NB4 (cell line): ENCODE measurements at regions not wholly inside any gene's neighbourhood (a gene's known extent, or its start where the extent isn't known, plus 50 kb on each side); places are given as distances from the start of the nearest gene placed in this dataset.

Source experiments
- DNase-seq: peaks from one replicate; pipeline ENCODE4 v3.0.0; 2010; ENCODE audit warnings: low read depth
- H3K4me3 ChIP-seq: one replicate; pipeline ENCODE4 v1.5.1; 2011; ENCODE audit warnings: mild to moderate bottlenecking, low read depth, low read length, moderate library complexity
- CTCF ChIP-seq: IDR thresholded peaks from one replicate; pipeline ENCODE4 v1.5.1; 2012; ENCODE audit warnings: low read depth, low read length
- MAX ChIP-seq: IDR thresholded peaks from 2 replicates; pipeline ENCODE4 v1.6.1; 2011; ENCODE audit warnings: low read depth, low read length
- MYC ChIP-seq: IDR thresholded peaks from 2 replicates; pipeline ENCODE4 v1.6.1; 2011; ENCODE audit warnings: low read depth, low read length
- POLR2A ChIP-seq: IDR thresholded peaks from 2 replicates; pipeline ENCODE4 v1.6.1; 2011; ENCODE audit warnings: mild to moderate bottlenecking; ENCODE audit not compliant: insufficient read length; ENCODE audit errors: extremely low read depth

GRCh38 chr6:12481292-12481691 is 191.1 kb downstream of the EDN1 start:
- TF ChIP-seq MAX (no peak), POLR2A (no peak), CTCF (no peak), MYC (no peak)
- no peak for DNase-seq
- H3K4me3 ChIP-seq: no peak overlapping the region

- TF ChIP-seq MYC: no peak
- DNase-seq: no peak
- H3K4me3 ChIP-seq: no peak overlapping the region
These were observed 191.7 kb downstream of the EDN1 start for GRCh38 chr6:12481850-12482249.

GRCh38 chr6:12482386-12483375 is 192.5 kb downstream of the EDN1 start:
- H3K4me3 ChIP-seq: no peak overlapping the region
- TF ChIP-seq POLR2A: no peak
- TF ChIP-seq MYC: no peak
- TF ChIP-seq CTCF: peak; percentile 31
- no peak for TF ChIP-seq MAX
- no peak for DNase-seq

- peak overlapping the region; percentile 21 for H3K4me3 ChIP-seq
- peak; percentile 39 for DNase-seq
- TF ChIP-seq CTCF: no peak
- no peak for TF ChIP-seq MAX
- no peak for TF ChIP-seq MYC
- TF ChIP-seq POLR2A: no peak
These were observed 193.6 kb downstream of the EDN1 start for GRCh38 chr6:12483712-12484111.

GRCh38 chr6:12484519-12484918 is 194.4 kb downstream of the EDN1 start:
- no peak overlapping the region for H3K4me3 ChIP-seq
- no peak for TF ChIP-seq CTCF
- TF ChIP-seq MYC: no peak
- no peak for TF ChIP-seq MAX
- no peak for TF ChIP-seq POLR2A
- DNase-seq: no peak

- no peak overlapping the region for H3K4me3 ChIP-seq
- no peak for DNase-seq
- TF ChIP-seq POLR2A (no peak), CTCF (no peak), MAX (no peak), MYC (no peak)
These were observed 195.1 kb downstream of the EDN1 start for GRCh38 chr6:12485226-12485764.
